BJ (cell line): ENCODE measurements at regions not wholly inside any gene's neighbourhood (a gene's known extent, or its start where the extent isn't known, plus 50 kb on each side); places are given as distances from the start of the nearest gene placed in this dataset.

Source experiments
- CTCF ChIA-PET: fragments of 350-600 bp; formaldehyde crosslinking; extraction: SDS; loops from one replicate; lab custom pipeline; 2021; ENCODE audit warnings: antibody characterized with exemption, inconsistent platforms; lab: Yijun Ruan, JAX
- POLR2A ChIA-PET: fragments of 300-600 bp; sonication (Branson Sonifier 250); formaldehyde crosslinking; extraction: SDS; loops from one replicate; lab custom pipeline; 2021; ENCODE audit warnings: antibody characterized with exemption; lab: Charles Lee
- DNase-seq: peaks from one replicate; pipeline ENCODE4 v3.0.0-alpha.2; 2011; ENCODE audit warnings: low read depth
- H3K27me3 ChIP-seq: 2 replicates; pipeline ENCODE4 v1.6.0; 2011; ENCODE audit warnings: low read length; ENCODE audit not compliant: control insufficient read depth, insufficient read depth
- H3K36me3 ChIP-seq: 2 replicates; pipeline ENCODE4 v1.5.1; 2011; ENCODE audit warnings: low read length; ENCODE audit not compliant: control insufficient read depth, insufficient read depth
- H3K4me3 ChIP-seq: 2 replicates; pipeline ENCODE4 v1.5.1; 2011; ENCODE audit warnings: low read depth, mild to moderate bottlenecking, control low read depth, low read length
- CTCF ChIP-seq: IDR thresholded peaks from 2 replicates; pipeline ENCODE4 v1.5.1; 2011; ENCODE audit warnings: low read depth, mild to moderate bottlenecking, control low read depth, inconsistent platforms, low read length, moderate library complexity; ENCODE audit not compliant: insufficient read depth

GRCh38 chr5:164372892-164373291 is 867.5 kb downstream of the MAT2B start:
- no peak for DNase-seq
- no peak overlapping the region for H3K4me3 ChIP-seq
- ChIA-PET POLR2A (no interaction called here), CTCF (no interaction called here)
- no peak for TF ChIP-seq CTCF
- no peaks in the 10 kb centered on the region for H3K27me3 ChIP-seq
- H3K36me3 ChIP-seq, result no peaks in the 10 kb centered on the region

GRCh38 chr5:164373876-164374275 is 868.5 kb downstream of the MAT2B start:
- DNase-seq, result no peak
- POLR2A ChIA-PET, result no interaction called here

GRCh38 chr5:164375051-164375450 is 869.6 kb downstream of the MAT2B start:
- CTCF ChIA-PET, result no interaction called here
- no peak for DNase-seq
- no peak for TF ChIP-seq CTCF
- H3K36me3 ChIP-seq, result no peaks in the 10 kb centered on the region
- no peak overlapping the region for H3K4me3 ChIP-seq
- no peaks in the 10 kb centered on the region for H3K27me3 ChIP-seq
- POLR2A ChIA-PET, result no interaction called here

More at GRCh38 chr5:164373876-164374275, 868.5 kb downstream of the MAT2B start:
- CTCF ChIA-PET, result no interaction called here
- Histone ChIP-seq H3K4me3 (no peak overlapping the region), H3K36me3 (no peaks in the 10 kb centered on the region), H3K27me3 (no peaks in the 10 kb centered on the region)
- no peak for TF ChIP-seq CTCF

- H3K36me3 ChIP-seq, result no peaks in the 10 kb centered on the region
- H3K27me3 ChIP-seq, result no peaks in the 10 kb centered on the region
- DNase-seq, result no peak
- H3K4me3 ChIP-seq, result no peak overlapping the region
- CTCF ChIA-PET, result no interaction called here
- POLR2A ChIA-PET, result no interaction called here
- no peak for TF ChIP-seq CTCF
Measured at GRCh38 chr5:164376843-164377242, 871.4 kb downstream of the MAT2B start.

- H3K27me3 ChIP-seq, result no peaks in the 10 kb centered on the region
- POLR2A ChIA-PET, result no interaction called here
- no peak for TF ChIP-seq CTCF
- DNase-seq, result no peak
- CTCF ChIA-PET, result no interaction called here
- H3K4me3 ChIP-seq, result no peak overlapping the region
- no peaks in the 10 kb centered on the region for H3K36me3 ChIP-seq
Measured at GRCh38 chr5:164377746-164378145, 872.3 kb downstream of the MAT2B start.
